GM23338 (cell line): ENCODE measurements at regions not wholly inside any gene's neighbourhood (a gene's known extent, or its start where the extent isn't known, plus 50 kb on each side); places are given as distances from the start of the nearest gene placed in this dataset.

Experiments
- ATAC-seq: fragments of 200-7000 bp; cut with Tn5 transposase; 3 replicates; pipeline ENCODE4 v1.9.1; 2020
- DNase-seq: peaks from one replicate; pipeline ENCODE4 v3.0.0-alpha.2; 2015; ENCODE audit warnings: low spot score
- H2AFZ ChIP-seq: fragments of 200-600 bp; sonication (generic); 2 replicates; pipeline ENCODE4 v1.8.0; 2016; ENCODE audit warnings: antibody characterized with exemption, mild to moderate bottlenecking, moderate library complexity
- H3F3A ChIP-seq: fragments of 200-600 bp; sonication (generic); replicated peaks from 2 replicates; pipeline ENCODE4 v1.8.0; 2017; ENCODE audit warnings: antibody characterized with exemption, mixed run types, low read depth
- H3K27ac ChIP-seq: fragments of 200-600 bp; sonication (generic); 2 replicates; pipeline ENCODE4 v1.6.1; 2016; ENCODE audit warnings: low read depth
- H3K27me3 ChIP-seq: fragments of 200-600 bp; sonication (generic); 2 replicates; pipeline ENCODE4 v1.8.0; 2016; ENCODE audit warnings: mild to moderate bottlenecking, mixed run types, moderate library complexity; ENCODE audit not compliant: insufficient read depth
- H3K36me3 ChIP-seq: fragments of 200-600 bp; sonication (generic); 2 replicates; pipeline ENCODE4 v1.8.0; 2016; ENCODE audit warnings: mild to moderate bottlenecking; ENCODE audit not compliant: insufficient read depth
- H3K4me1 ChIP-seq: fragments of 200-600 bp; sonication (generic); 2 replicates; pipeline ENCODE4 v1.8.0; 2016; ENCODE audit warnings: mild to moderate bottlenecking, moderate library complexity; ENCODE audit not compliant: insufficient read depth
- H3K4me2 ChIP-seq: fragments of 200-600 bp; sonication (generic); 2 replicates; pipeline ENCODE4 v1.7.1; 2017; ENCODE audit warnings: mixed run types
- H3K4me3 ChIP-seq: fragments of 200-600 bp; sonication (generic); 2 replicates; pipeline ENCODE4 v1.6.1; 2016; ENCODE audit warnings: mixed run types
- H3K79me2 ChIP-seq: fragments of 200-600 bp; sonication (generic); replicated peaks from 2 replicates; pipeline ENCODE4 v1.8.0; 2017; ENCODE audit warnings: mild to moderate bottlenecking; ENCODE audit not compliant: insufficient read depth
- H3K9me2 ChIP-seq: fragments of 200-600 bp; sonication (generic); 2 replicates; pipeline ENCODE4 v1.8.0; 2017; ENCODE audit not compliant: insufficient read depth
- H4K20me1 ChIP-seq: fragments of 200-600 bp; sonication (generic); replicated peaks from 2 replicates; pipeline ENCODE4 v1.8.0; 2017; ENCODE audit warnings: mild to moderate bottlenecking; ENCODE audit not compliant: insufficient read depth
- H3K27ac Mint-ChIP-seq: 2 replicates; pipeline ENCODE4 v1.8.0; 2020; ENCODE audit warnings: inconsistent platforms, mild to moderate bottlenecking, moderate library complexity, mixed read lengths
- H3K27me3 Mint-ChIP-seq: 3 replicates; pipeline ENCODE4 v1.8.0; 2022; ENCODE audit warnings: low read depth, mild to moderate bottlenecking, moderate library complexity, mixed read lengths, inconsistent platforms; ENCODE audit not compliant: insufficient read depth, poor library complexity
- H3K36me3 Mint-ChIP-seq: 3 replicates; pipeline ENCODE4 v1.8.0; 2021; ENCODE audit warnings: low read depth, mild to moderate bottlenecking, inconsistent platforms, moderate library complexity, mixed read lengths
- H3K4me1 Mint-ChIP-seq: 3 replicates; pipeline ENCODE4 v1.8.0; 2020; ENCODE audit warnings: mild to moderate bottlenecking, inconsistent platforms, mixed read lengths
- H3K4me3 Mint-ChIP-seq: 3 replicates; pipeline ENCODE4 v1.8.0; 2021; ENCODE audit warnings: moderate library complexity, mild to moderate bottlenecking, inconsistent platforms, mixed read lengths
- H3K9me3 Mint-ChIP-seq: 3 replicates; pipeline ENCODE4 v1.8.0; 2020; ENCODE audit warnings: moderate library complexity, mild to moderate bottlenecking, inconsistent platforms, mixed read lengths
- CREB1 ChIP-seq: fragments of 250-450 bp; sonication (Bioruptor Pico); IDR thresholded peaks from 2 replicates; pipeline ENCODE4 v1.5.0; 2020; ENCODE audit warnings: low read depth, mild to moderate bottlenecking, moderate library complexity
- EZH2 ChIP-seq: fragments of 200-600 bp; sonication (generic); IDR thresholded peaks from one replicate; pipeline ENCODE4 v1.8.0; 2017; ENCODE audit warnings: antibody characterized with exemption, mild to moderate bottlenecking, low read depth; ENCODE audit not compliant: unreplicated experiment
- EZH2phosphoT487 ChIP-seq: fragments of 200-600 bp; sonication (generic); IDR thresholded peaks from one replicate; pipeline ENCODE4 v1.8.1; 2018; ENCODE audit warnings: antibody characterized with exemption; ENCODE audit not compliant: unreplicated experiment
- JUNB ChIP-seq: IDR thresholded peaks from one replicate; pipeline ENCODE4 v1.6.1; 2016; ENCODE audit warnings: antibody characterized with exemption; ENCODE audit not compliant: unreplicated experiment
- NANOG ChIP-seq: IDR thresholded peaks from 2 replicates; pipeline ENCODE4 v1.6.1; 2016; ENCODE audit warnings: antibody characterized with exemption, borderline replicate concordance
- POLR2AphosphoS5 ChIP-seq: IDR thresholded peaks from 2 replicates; pipeline ENCODE4 v1.6.1; 2016; ENCODE audit warnings: antibody characterized with exemption, low read depth
- STAT1 ChIP-seq: IDR thresholded peaks from one replicate; pipeline ENCODE4 v1.6.1; 2016; ENCODE audit warnings: antibody characterized with exemption; ENCODE audit not compliant: unreplicated experiment
- ZNF114 ChIP-seq: fragments of 250-450 bp; sonication (Bioruptor Pico); IDR thresholded peaks from 2 replicates; pipeline ENCODE4 v1.5.0; 2020; ENCODE audit warnings: mild to moderate bottlenecking, moderate library complexity
- ZNF331 ChIP-seq: fragments of 250-450 bp; sonication (Bioruptor Pico); IDR thresholded peaks from 2 replicates; pipeline ENCODE4 v1.5.0; 2020; ENCODE audit warnings: low read depth, mild to moderate bottlenecking, moderate library complexity
- TF ChIP-seq, protein P1 (sequence below): IDR thresholded peaks from one replicate; pipeline ENCODE4 v1.6.1; 2018; ENCODE audit warnings: antibody characterized with exemption; ENCODE audit not compliant: unreplicated experiment
- TF ChIP-seq, protein P2 (sequence below): fragments of 250-450 bp; sonication (Bioruptor Pico); IDR thresholded peaks from 2 replicates; pipeline ENCODE4 v1.5.0; 2020; ENCODE audit warnings: mild to moderate bottlenecking, moderate library complexity
- TF ChIP-seq, protein P3 (sequence below), 2 experiments: fragments of 200-600 bp in 1 of 2; sonication (generic) in 1 of 2; conservative IDR thresholded peaks; 2 replicates each; pipeline versions ENCODE4 v1.5.1 to v1.6.1; 2016 to 2017; ENCODE audit warnings: antibody characterized with exemption in 2 of 2, low read depth in 2 of 2, mild to moderate bottlenecking in 2 of 2, moderate library complexity in 1 of 2

DNA sequence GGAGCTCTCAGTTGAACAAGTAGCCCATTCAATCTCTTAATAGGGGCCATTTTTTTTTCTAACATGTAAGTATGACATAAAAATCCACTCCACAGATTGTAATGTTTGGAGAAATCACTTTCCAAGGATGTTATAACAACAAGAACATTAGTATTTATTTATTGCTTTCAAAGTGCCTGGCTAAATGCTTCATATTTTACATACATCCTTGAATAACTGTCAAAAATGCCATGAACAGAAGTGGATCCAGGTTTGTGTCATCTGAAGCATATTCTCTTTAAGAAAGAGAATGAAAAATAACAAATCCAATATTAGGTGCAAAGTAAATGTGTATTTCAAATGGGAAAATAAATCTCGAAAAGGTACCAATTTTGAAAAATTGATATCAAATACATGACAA, 344.0 kb upstream of the FAT3 start:
- Histone ChIP-seq H2AFZ (no peak overlapping the region), H3K27ac (no peak overlapping the region), H4K20me1 (no peaks in the 10 kb centered on the region), H3K4me2 (no peak overlapping the region), H3K79me2 (no peaks in the 10 kb centered on the region), H3K4me3 (no peak overlapping the region), H3K27me3 (no peaks in the 10 kb centered on the region), H3K9me2 (0 out of 2 replicates have a peak, but pooled peaks cover 4% of the 10 kb centered on the region), H3K36me3 (no peaks in the 10 kb centered on the region), H3K4me1 (peaks cover 4% of the 10 kb centered on the region; the same call in 1 of the 2 replicates), H3F3A (no peaks in the 10 kb centered on the region)
- H3K4me1 Mint-ChIP-seq = peaks cover 10% of the 10 kb centered on the region
- no peaks in the 10 kb centered on the region for H3K36me3 Mint-ChIP-seq
- no peaks in the 10 kb centered on the region for H3K9me3 Mint-ChIP-seq
- ATAC-seq (no peak), DNase-seq (no peak)
- no peak overlapping the region for H3K4me3 Mint-ChIP-seq
- no peak overlapping the region for H3K27ac Mint-ChIP-seq
- TF ChIP-seq NANOG (no peak), CREB1 (CRISPR knock-in tag) (no peak), POLR2AphosphoS5 (no peak), EZH2 (no peak), ZNF331 (CRISPR knock-in tag) (no peak), JUNB (no peak)
- no peaks in the 10 kb centered on the region for H3K27me3 Mint-ChIP-seq

DNA sequence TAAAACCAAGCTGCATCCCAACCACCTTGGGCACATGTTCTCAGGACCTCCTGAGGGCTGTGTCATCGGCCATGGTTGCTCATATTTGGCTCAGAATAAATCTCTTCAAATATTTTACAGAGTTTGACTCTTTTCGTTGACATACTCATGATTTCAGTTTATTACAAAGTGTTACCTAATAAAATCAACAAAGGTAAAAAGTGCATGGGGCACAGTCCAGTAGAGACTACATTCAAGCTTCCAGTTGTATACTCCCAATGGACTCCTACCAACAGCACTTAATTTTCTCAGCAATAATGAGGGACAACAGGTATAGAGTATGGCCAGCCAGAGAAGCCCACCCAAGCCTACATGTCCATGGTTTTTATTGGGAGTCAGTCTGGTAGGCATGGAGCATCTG, 347.9 kb upstream of the FAT3 start:
- H3K4me2 ChIP-seq = no peak overlapping the region
- ATAC-seq (no peak), DNase-seq (no peak)
- no peaks in the 10 kb centered on the region for H4K20me1 ChIP-seq
- H3K4me1 ChIP-seq = no peaks in the 10 kb centered on the region
- H3K4me1 Mint-ChIP-seq = no peaks in the 10 kb centered on the region; the same call in 2 of the 3 replicates
- no peaks in the 10 kb centered on the region for H3K27me3 ChIP-seq
- H3K27ac Mint-ChIP-seq = no peak overlapping the region
- no peak overlapping the region for H3K4me3 ChIP-seq
- H2AFZ ChIP-seq = no peak overlapping the region
- H3K9me3 Mint-ChIP-seq = no peaks in the 10 kb centered on the region
- no peak overlapping the region for H3K4me3 Mint-ChIP-seq
- H3K36me3 Mint-ChIP-seq = no peaks in the 10 kb centered on the region
- no peaks in the 10 kb centered on the region for H3F3A ChIP-seq
- H3K27ac ChIP-seq = no peak overlapping the region
- H3K27me3 Mint-ChIP-seq = no peaks in the 10 kb centered on the region
- H3K36me3 ChIP-seq = no peaks in the 10 kb centered on the region
- 0 out of 2 replicates have a peak, but pooled peaks cover 4% of the 10 kb centered on the region for H3K9me2 ChIP-seq
- H3K79me2 ChIP-seq = no peaks in the 10 kb centered on the region
- TF ChIP-seq, protein P1, sequence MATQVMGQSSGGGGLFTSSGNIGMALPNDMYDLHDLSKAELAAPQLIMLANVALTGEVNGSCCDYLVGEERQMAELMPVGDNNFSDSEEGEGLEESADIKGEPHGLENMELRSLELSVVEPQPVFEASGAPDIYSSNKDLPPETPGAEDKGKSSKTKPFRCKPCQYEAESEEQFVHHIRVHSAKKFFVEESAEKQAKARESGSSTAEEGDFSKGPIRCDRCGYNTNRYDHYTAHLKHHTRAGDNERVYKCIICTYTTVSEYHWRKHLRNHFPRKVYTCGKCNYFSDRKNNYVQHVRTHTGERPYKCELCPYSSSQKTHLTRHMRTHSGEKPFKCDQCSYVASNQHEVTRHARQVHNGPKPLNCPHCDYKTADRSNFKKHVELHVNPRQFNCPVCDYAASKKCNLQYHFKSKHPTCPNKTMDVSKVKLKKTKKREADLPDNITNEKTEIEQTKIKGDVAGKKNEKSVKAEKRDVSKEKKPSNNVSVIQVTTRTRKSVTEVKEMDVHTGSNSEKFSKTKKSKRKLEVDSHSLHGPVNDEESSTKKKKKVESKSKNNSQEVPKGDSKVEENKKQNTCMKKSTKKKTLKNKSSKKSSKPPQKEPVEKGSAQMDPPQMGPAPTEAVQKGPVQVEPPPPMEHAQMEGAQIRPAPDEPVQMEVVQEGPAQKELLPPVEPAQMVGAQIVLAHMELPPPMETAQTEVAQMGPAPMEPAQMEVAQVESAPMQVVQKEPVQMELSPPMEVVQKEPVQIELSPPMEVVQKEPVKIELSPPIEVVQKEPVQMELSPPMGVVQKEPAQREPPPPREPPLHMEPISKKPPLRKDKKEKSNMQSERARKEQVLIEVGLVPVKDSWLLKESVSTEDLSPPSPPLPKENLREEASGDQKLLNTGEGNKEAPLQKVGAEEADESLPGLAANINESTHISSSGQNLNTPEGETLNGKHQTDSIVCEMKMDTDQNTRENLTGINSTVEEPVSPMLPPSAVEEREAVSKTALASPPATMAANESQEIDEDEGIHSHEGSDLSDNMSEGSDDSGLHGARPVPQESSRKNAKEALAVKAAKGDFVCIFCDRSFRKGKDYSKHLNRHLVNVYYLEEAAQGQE = no peak
- no peak for TF ChIP-seq STAT1
- TF ChIP-seq CREB1 (CRISPR knock-in tag) = no peak
- TF ChIP-seq NANOG = no peak
- TF ChIP-seq, protein P2, sequence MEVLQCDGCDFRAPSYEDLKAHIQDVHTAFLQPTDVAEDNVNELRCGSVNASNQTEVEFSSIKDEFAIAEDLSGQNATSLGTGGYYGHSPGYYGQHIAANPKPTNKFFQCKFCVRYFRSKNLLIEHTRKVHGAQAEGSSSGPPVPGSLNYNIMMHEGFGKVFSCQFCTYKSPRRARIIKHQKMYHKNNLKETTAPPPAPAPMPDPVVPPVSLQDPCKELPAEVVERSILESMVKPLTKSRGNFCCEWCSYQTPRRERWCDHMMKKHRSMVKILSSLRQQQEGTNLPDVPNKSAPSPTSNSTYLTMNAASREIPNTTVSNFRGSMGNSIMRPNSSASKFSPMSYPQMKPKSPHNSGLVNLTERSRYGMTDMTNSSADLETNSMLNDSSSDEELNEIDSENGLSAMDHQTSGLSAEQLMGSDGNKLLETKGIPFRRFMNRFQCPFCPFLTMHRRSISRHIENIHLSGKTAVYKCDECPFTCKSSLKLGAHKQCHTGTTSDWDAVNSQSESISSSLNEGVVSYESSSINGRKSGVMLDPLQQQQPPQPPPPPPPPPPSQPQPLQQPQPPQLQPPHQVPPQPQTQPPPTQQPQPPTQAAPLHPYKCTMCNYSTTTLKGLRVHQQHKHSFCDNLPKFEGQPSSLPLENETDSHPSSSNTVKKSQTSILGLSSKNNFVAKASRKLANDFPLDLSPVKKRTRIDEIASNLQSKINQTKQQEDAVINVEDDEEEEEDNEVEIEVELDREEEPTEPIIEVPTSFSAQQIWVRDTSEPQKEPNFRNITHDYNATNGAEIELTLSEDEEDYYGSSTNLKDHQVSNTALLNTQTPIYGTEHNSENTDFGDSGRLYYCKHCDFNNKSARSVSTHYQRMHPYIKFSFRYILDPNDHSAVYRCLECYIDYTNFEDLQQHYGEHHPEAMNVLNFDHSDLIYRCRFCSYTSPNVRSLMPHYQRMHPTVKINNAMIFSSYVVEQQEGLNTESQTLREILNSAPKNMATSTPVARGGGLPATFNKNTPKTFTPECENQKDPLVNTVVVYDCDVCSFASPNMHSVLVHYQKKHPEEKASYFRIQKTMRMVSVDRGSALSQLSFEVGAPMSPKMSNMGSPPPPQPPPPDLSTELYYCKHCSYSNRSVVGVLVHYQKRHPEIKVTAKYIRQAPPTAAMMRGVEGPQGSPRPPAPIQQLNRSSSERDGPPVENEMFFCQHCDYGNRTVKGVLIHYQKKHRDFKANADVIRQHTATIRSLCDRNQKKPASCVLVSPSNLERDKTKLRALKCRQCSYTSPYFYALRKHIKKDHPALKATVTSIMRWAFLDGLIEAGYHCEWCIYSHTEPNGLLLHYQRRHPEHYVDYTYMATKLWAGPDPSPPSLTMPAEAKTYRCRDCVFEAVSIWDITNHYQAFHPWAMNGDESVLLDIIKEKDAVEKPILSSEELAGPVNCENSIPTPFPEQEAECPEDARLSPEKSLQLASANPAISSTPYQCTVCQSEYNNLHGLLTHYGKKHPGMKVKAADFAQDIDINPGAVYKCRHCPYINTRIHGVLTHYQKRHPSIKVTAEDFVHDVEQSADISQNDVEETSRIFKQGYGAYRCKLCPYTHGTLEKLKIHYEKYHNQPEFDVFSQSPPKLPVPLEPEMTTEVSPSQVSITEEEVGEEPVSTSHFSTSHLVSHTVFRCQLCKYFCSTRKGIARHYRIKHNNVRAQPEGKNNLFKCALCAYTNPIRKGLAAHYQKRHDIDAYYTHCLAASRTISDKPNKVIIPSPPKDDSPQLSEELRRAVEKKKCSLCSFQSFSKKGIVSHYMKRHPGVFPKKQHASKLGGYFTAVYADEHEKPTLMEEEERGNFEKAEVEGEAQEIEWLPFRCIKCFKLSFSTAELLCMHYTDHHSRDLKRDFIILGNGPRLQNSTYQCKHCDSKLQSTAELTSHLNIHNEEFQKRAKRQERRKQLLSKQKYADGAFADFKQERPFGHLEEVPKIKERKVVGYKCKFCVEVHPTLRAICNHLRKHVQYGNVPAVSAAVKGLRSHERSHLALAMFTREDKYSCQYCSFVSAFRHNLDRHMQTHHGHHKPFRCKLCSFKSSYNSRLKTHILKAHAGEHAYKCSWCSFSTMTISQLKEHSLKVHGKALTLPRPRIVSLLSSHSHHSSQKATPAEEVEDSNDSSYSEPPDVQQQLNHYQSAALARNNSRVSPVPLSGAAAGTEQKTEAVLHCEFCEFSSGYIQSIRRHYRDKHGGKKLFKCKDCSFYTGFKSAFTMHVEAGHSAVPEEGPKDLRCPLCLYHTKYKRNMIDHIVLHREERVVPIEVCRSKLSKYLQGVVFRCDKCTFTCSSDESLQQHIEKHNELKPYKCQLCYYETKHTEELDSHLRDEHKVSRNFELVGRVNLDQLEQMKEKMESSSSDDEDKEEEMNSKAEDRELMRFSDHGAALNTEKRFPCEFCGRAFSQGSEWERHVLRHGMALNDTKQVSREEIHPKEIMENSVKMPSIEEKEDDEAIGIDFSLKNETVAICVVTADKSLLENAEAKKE (CRISPR knock-in tag) = no peak
- TF ChIP-seq, protein P3, sequence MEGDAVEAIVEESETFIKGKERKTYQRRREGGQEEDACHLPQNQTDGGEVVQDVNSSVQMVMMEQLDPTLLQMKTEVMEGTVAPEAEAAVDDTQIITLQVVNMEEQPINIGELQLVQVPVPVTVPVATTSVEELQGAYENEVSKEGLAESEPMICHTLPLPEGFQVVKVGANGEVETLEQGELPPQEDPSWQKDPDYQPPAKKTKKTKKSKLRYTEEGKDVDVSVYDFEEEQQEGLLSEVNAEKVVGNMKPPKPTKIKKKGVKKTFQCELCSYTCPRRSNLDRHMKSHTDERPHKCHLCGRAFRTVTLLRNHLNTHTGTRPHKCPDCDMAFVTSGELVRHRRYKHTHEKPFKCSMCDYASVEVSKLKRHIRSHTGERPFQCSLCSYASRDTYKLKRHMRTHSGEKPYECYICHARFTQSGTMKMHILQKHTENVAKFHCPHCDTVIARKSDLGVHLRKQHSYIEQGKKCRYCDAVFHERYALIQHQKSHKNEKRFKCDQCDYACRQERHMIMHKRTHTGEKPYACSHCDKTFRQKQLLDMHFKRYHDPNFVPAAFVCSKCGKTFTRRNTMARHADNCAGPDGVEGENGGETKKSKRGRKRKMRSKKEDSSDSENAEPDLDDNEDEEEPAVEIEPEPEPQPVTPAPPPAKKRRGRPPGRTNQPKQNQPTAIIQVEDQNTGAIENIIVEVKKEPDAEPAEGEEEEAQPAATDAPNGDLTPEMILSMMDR (conservative IDR thresholded peaks at IDR 0.05; ENCODE audit: low read depth in 2 of 2) = no peak
- TF ChIP-seq ZNF114 = no peak
- no peak for TF ChIP-seq EZH2phosphoT487
